HCT116 (cell line): ENCODE measurements at regions not wholly inside any gene's neighbourhood (a gene's known extent, or its start where the extent isn't known, plus 50 kb on each side); places are given as distances from the start of the nearest gene placed in this dataset.

Experiments used
- POLR2A ChIP-seq: IDR thresholded peaks from 2 replicates; pipeline ENCODE4 v1.7.0; 2011; ENCODE audit warnings: borderline replicate concordance; ENCODE audit not compliant: insufficient read depth, insufficient read length; ENCODE audit errors: extremely low read depth
- TF ChIP-seq, protein P1 (sequence below), 3 experiments: fragments of 200-600 bp in 1 of 3; sonication (generic) in 1 of 3; IDR thresholded peaks in 2 of 3; conservative IDR thresholded peaks in 1 of 3; 2 replicates each; pipeline ENCODE4 v1.5.1; 2012 to 2017; ENCODE audit warnings: low read depth in 2 of 3, low read length in 2 of 3, antibody characterized with exemption in 1 of 3, borderline replicate concordance in 1 of 3, control low read depth in 1 of 3, mild to moderate bottlenecking in 1 of 3, mixed read lengths in 1 of 3, mixed run types in 1 of 3, moderate library complexity in 1 of 3; ENCODE audit not compliant: insufficient read depth in 1 of 3
- TF ChIP-seq, protein P2 (sequence below): IDR thresholded peaks from 2 replicates; pipeline ENCODE4 v1.6.1; 2012; ENCODE audit warnings: low read depth

DNA sequence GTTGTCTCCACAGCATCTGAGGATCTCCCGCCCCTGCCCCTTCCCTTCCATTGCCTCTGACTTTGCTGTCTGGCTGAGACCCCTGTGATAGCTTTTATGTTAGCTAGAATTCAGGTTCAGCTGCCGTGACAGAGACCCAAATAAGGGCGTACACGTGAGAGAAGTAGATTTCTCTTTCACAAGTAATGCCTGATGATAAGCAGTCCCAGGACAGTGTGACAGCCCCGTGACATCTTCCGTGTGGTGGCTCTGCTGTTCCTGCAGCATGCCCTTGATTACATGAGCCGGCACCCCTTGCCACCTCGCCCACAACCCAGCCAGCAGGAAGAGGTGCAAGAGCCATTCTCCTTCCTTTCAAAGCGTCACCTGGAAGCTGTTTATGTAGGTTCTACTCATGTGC, 130.9 kb upstream of the PODXL start:
- no peak for TF ChIP-seq POLR2A
- TF ChIP-seq, protein P1, sequence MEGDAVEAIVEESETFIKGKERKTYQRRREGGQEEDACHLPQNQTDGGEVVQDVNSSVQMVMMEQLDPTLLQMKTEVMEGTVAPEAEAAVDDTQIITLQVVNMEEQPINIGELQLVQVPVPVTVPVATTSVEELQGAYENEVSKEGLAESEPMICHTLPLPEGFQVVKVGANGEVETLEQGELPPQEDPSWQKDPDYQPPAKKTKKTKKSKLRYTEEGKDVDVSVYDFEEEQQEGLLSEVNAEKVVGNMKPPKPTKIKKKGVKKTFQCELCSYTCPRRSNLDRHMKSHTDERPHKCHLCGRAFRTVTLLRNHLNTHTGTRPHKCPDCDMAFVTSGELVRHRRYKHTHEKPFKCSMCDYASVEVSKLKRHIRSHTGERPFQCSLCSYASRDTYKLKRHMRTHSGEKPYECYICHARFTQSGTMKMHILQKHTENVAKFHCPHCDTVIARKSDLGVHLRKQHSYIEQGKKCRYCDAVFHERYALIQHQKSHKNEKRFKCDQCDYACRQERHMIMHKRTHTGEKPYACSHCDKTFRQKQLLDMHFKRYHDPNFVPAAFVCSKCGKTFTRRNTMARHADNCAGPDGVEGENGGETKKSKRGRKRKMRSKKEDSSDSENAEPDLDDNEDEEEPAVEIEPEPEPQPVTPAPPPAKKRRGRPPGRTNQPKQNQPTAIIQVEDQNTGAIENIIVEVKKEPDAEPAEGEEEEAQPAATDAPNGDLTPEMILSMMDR (IDR thresholded peaks at IDR 0.05 in 2 of 3, conservative IDR thresholded peaks at IDR 0.05 in 1 of 3; ENCODE audit: borderline replicate concordance in 1 of 3, insufficient read depth in 1 of 3, low read depth in 2 of 3, low read length in 2 of 3), result no peak
- TF ChIP-seq, protein P2, sequence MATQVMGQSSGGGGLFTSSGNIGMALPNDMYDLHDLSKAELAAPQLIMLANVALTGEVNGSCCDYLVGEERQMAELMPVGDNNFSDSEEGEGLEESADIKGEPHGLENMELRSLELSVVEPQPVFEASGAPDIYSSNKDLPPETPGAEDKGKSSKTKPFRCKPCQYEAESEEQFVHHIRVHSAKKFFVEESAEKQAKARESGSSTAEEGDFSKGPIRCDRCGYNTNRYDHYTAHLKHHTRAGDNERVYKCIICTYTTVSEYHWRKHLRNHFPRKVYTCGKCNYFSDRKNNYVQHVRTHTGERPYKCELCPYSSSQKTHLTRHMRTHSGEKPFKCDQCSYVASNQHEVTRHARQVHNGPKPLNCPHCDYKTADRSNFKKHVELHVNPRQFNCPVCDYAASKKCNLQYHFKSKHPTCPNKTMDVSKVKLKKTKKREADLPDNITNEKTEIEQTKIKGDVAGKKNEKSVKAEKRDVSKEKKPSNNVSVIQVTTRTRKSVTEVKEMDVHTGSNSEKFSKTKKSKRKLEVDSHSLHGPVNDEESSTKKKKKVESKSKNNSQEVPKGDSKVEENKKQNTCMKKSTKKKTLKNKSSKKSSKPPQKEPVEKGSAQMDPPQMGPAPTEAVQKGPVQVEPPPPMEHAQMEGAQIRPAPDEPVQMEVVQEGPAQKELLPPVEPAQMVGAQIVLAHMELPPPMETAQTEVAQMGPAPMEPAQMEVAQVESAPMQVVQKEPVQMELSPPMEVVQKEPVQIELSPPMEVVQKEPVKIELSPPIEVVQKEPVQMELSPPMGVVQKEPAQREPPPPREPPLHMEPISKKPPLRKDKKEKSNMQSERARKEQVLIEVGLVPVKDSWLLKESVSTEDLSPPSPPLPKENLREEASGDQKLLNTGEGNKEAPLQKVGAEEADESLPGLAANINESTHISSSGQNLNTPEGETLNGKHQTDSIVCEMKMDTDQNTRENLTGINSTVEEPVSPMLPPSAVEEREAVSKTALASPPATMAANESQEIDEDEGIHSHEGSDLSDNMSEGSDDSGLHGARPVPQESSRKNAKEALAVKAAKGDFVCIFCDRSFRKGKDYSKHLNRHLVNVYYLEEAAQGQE, result no peak
